ENCODE measurements at regions not wholly inside any gene's neighbourhood (a gene's known extent, or its start where the extent isn't known, plus 50 kb on each side); places are given as distances from the start of the nearest gene placed in this dataset.

- no peak for TF ChIP-seq POLR2AphosphoS5 (IDR thresholded peaks at IDR 0.05; ENCODE audit: low read depth, low read length)
- no peak for TF ChIP-seq SIN3A (IDR thresholded peaks at IDR 0.05; ENCODE audit: borderline replicate concordance, insufficient read depth, low read length)
- no peak for TF ChIP-seq TAF1 (IDR thresholded peaks at IDR 0.05; ENCODE audit: borderline replicate concordance, insufficient read depth, low read length)
- no peak for TF ChIP-seq REST (IDR thresholded peaks at IDR 0.05; ENCODE audit: insufficient read depth in 1 of 2, low read depth in 2 of 2, low read length in 2 of 2)
- no peak for TF ChIP-seq FOXP2 (optimal IDR thresholded peaks at IDR 0.05; ENCODE audit: borderline replicate concordance, extremely low read depth, extremely low read length, insufficient read depth)
Measured at GRCh38 chr1:198978523-198978922, 339.7 kb downstream of the PTPRC start.

Data from PFSK-1 (cell line).